ENCODE measurements at regions not wholly inside any gene's neighbourhood (a gene's known extent, or its start where the extent isn't known, plus 50 kb on each side); places are given as distances from the start of the nearest gene placed in this dataset.

GRCh38 chr6:2514965-2515543 lies 235.7 kb downstream of the MYLK4 start (continued):
- peak; percentile 37; the same call in 1 of the 2 replicates for TF ChIP-seq ZBED4 (CRISPR knock-in tag; IDR thresholded peaks at IDR 0.05; ENCODE audit: borderline replicate concordance)
- 0 out of 2 replicates have a peak, but pooled peaks have one; percentile 49 for TF ChIP-seq GZF1 (CRISPR knock-in tag; IDR thresholded peaks at IDR 0.05)
- peak; percentile 72; the same call in 1 of the 2 replicates for TF ChIP-seq ZNF318 (CRISPR knock-in tag; IDR thresholded peaks at IDR 0.05)
- TF ChIP-seq SNAPC2 (CRISPR knock-in tag; IDR thresholded peaks at IDR 0.05) = peak; percentile 74; the same call in 1 of the 2 replicates
- TF ChIP-seq ZNF350 (CRISPR knock-in tag; IDR thresholded peaks at IDR 0.05; ENCODE audit: borderline replicate concordance, low read depth) = peak; percentile 72; the same call in 1 of the 2 replicates
- TF ChIP-seq RAD51 (IDR thresholded peaks at IDR 0.05; ENCODE audit: borderline replicate concordance) = no peak
- TF ChIP-seq SNRNP70 (IDR thresholded peaks at IDR 0.05; ENCODE audit: low read depth, low read length) = no peak
- no peak for TF ChIP-seq ZNF839 (CRISPR knock-in tag; IDR thresholded peaks at IDR 0.05; ENCODE audit: borderline replicate concordance)
- TF ChIP-seq ZZZ3 (CRISPR knock-in tag; IDR thresholded peaks at IDR 0.05; ENCODE audit: borderline replicate concordance) = no peak
- TF ChIP-seq HOXA9 (CRISPR knock-in tag; IDR thresholded peaks at IDR 0.05; ENCODE audit: borderline replicate concordance) = no peak
- TF ChIP-seq BHLHE40 (IDR thresholded peaks at IDR 0.05; ENCODE audit: low read length) = peak; percentile 82
- TF ChIP-seq ZNF510 (CRISPR knock-in tag; IDR thresholded peaks at IDR 0.05; ENCODE audit: low read depth) = 0 out of 2 replicates have a peak, but pooled peaks have one; percentile 62
- TF ChIP-seq ARID2 (CRISPR knock-in tag; IDR thresholded peaks at IDR 0.05; ENCODE audit: borderline replicate concordance) = no peak
- TF ChIP-seq TRIM22 (IDR thresholded peaks at IDR 0.05) = no peak
